ENCODE measurements at regions not wholly inside any gene's neighbourhood (a gene's known extent, or its start where the extent isn't known, plus 50 kb on each side); places are given as distances from the start of the nearest gene placed in this dataset.
"Not testable (repeated sequence)": the region's sequence is repeated elsewhere in the genome, so short reads cannot be mapped to it uniquely, and the experiment has no call there.

DNA sequence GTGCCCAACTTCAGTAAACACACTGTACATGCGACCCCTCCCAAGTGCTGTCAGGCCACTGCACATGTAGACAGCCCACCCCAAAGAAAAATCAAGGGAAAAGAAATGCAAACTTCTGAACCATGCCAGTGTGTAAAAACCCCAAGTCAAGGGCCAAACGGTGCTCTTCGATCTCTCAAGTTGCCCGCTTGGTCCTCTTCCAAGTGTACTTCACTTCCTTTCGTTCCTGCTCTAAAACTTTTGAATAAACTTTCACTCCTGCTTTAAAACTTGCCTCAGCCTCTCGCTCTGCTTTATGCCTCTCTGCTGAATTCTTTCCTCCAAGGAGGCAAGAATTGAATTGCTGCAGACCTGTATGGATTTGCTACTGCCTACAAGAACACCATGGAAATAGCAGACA is 600.7 kb downstream of the KCTD12 start:
- no peak for DNase-seq (ENCODE audit: low read depth in 1 of 2, low spot score in 1 of 2)
- H3K4me3 ChIP-seq (replicated peaks; ENCODE audit: insufficient read depth, low read length): no peak overlapping the region
- H3K27ac ChIP-seq (replicated peaks): no peak overlapping the region
- H3K27me3 ChIP-seq (ENCODE audit: insufficient read depth, poor library complexity, severe bottlenecking): no peaks in the 10 kb centered on the region
- no peak for TF ChIP-seq SPI1 (IDR thresholded peaks at IDR 0.05; ENCODE audit: borderline replicate concordance, low read depth)

DNA sequence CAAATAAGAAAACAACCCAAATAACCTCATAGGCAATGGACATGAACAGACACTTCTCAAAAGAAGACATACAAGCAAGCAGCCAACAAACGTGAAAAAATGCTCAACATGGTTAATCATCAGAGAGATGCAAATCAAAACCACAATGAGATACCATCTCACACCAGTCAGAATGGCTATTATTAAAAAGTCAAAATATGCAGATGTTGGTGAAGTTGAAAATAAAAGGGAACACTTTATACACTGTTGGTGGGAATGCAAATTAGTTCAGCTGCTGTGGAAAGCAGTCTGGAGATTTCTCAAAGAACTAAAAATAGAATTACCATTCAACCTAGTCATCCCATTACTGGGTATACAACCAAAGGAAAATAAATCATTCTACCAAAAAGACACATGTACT is 606.4 kb downstream of the KCTD12 start:
- not testable (repeated sequence) for H3K27ac ChIP-seq (replicated peaks); H3K27me3 ChIP-seq (ENCODE audit: insufficient read depth, poor library complexity, severe bottlenecking); DNase-seq (ENCODE audit: low read depth in 1 of 2, low spot score in 1 of 2); H3K4me3 ChIP-seq (replicated peaks; ENCODE audit: insufficient read depth, low read length)

DNA sequence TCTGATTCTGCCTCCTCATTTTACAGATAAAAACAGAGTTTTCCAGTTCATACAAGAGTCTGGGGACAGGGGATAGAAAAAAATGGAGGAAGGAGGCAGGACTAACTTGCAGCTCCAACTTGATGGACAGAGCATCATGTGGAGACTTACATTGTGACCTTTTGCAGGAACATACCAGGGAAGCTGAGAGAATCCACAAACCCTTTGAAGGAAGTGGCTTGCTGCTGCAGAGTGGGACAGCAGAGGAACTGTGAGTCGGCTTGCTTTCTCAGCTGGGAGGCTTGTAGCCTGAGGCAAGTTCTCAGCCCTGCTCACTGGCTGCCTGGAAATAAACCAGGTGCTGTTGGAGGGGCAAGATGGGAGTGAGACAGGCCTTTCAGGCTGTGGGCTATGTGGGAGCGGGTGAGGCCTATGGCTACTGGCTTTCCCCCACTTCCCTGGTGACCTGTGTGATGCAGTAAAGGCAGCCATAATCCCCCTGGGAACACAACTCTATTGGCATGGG is 614.4 kb downstream of the KCTD12 start:
- no peak overlapping the region for H3K27ac ChIP-seq (replicated peaks)
- DNase-seq (ENCODE audit: low read depth in 1 of 2, low spot score in 1 of 2): no peak
- no peaks in the 10 kb centered on the region for H3K27me3 ChIP-seq (ENCODE audit: insufficient read depth, poor library complexity, severe bottlenecking)
- TF ChIP-seq SPI1 (IDR thresholded peaks at IDR 0.05; ENCODE audit: borderline replicate concordance, low read depth) (no peak), GABPA (IDR thresholded peaks at IDR 0.05; ENCODE audit: low read depth) (no peak), REST (IDR thresholded peaks at IDR 0.05; ENCODE audit: insufficient replicate concordance, low read depth) (no peak), POLR2AphosphoS5 (IDR thresholded peaks at IDR 0.05; ENCODE audit: low read depth) (no peak)
- TF ChIP-seq, protein P1, sequence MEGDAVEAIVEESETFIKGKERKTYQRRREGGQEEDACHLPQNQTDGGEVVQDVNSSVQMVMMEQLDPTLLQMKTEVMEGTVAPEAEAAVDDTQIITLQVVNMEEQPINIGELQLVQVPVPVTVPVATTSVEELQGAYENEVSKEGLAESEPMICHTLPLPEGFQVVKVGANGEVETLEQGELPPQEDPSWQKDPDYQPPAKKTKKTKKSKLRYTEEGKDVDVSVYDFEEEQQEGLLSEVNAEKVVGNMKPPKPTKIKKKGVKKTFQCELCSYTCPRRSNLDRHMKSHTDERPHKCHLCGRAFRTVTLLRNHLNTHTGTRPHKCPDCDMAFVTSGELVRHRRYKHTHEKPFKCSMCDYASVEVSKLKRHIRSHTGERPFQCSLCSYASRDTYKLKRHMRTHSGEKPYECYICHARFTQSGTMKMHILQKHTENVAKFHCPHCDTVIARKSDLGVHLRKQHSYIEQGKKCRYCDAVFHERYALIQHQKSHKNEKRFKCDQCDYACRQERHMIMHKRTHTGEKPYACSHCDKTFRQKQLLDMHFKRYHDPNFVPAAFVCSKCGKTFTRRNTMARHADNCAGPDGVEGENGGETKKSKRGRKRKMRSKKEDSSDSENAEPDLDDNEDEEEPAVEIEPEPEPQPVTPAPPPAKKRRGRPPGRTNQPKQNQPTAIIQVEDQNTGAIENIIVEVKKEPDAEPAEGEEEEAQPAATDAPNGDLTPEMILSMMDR (IDR thresholded peaks at IDR 0.05; ENCODE audit: insufficient read depth, low read length): no peak
- H3K4me3 ChIP-seq (replicated peaks; ENCODE audit: insufficient read depth, low read length): no peak overlapping the region

DNA sequence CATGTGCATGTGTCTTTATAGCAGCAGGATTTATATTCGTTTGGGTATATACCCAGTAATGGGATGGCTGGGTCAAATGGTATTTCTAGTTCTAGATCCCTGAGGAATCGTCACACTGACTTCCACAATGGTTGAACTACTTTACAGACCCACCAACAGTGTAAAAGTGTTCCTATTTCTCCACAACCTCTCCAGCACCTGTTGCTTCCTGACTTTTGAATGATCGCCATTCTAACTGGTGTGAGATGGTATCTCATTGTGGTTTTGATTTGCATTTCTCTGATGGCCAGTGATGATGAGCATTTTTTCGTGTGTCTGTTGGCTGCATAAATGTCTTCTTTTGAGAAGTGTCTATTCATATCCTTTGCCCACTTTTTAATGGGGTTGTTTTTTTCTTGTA is 617.9 kb downstream of the KCTD12 start:
- H3K27ac ChIP-seq (replicated peaks); H3K4me3 ChIP-seq (replicated peaks; ENCODE audit: insufficient read depth, low read length); H3K27me3 ChIP-seq (ENCODE audit: insufficient read depth, poor library complexity, severe bottlenecking); DNase-seq (ENCODE audit: low read depth in 1 of 2, low spot score in 1 of 2): not testable (repeated sequence)

- H3K27ac ChIP-seq (replicated peaks): no peak overlapping the region
- no peaks in the 10 kb centered on the region for H3K27me3 ChIP-seq (ENCODE audit: insufficient read depth, poor library complexity, severe bottlenecking)
- no peak for DNase-seq (ENCODE audit: low read depth in 1 of 2, low spot score in 1 of 2)
- H3K4me3 ChIP-seq (replicated peaks; ENCODE audit: insufficient read depth, low read length): no peak overlapping the region
- TF ChIP-seq REST (IDR thresholded peaks at IDR 0.05; ENCODE audit: insufficient replicate concordance, low read depth): no peak
- no peak for TF ChIP-seq SPI1 (IDR thresholded peaks at IDR 0.05; ENCODE audit: borderline replicate concordance, low read depth)
- no peak for TF ChIP-seq GABPA (IDR thresholded peaks at IDR 0.05; ENCODE audit: low read depth)
- TF ChIP-seq, protein P1 (IDR thresholded peaks at IDR 0.05; ENCODE audit: insufficient read depth, low read length): no peak
- no peak for TF ChIP-seq POLR2AphosphoS5 (IDR thresholded peaks at IDR 0.05; ENCODE audit: low read depth)
These were observed 619.0 kb downstream of the KCTD12 start for GRCh38 chr13:76267216-76267615.
